22Rv1 (cell line): ENCODE measurements at regions not wholly inside any gene's neighbourhood (a gene's known extent, or its start where the extent isn't known, plus 50 kb on each side); places are given as distances from the start of the nearest gene placed in this dataset.

Experiments used
- H3K27ac ChIP-seq: fragments of 450-650 bp; 2 replicates; pipeline ENCODE4 v1.5.1; 2017
- ZFX ChIP-seq: fragments of 450-650 bp; IDR thresholded peaks from 2 replicates; pipeline ENCODE4 v1.6.1; 2017; ENCODE audit warnings: antibody characterized with exemption, borderline replicate concordance
- TF ChIP-seq, protein P1 (sequence below): fragments of 450-650 bp; IDR thresholded peaks from 2 replicates; pipeline ENCODE4 v1.5.1; 2017; ENCODE audit warnings: mild to moderate bottlenecking

DNA sequence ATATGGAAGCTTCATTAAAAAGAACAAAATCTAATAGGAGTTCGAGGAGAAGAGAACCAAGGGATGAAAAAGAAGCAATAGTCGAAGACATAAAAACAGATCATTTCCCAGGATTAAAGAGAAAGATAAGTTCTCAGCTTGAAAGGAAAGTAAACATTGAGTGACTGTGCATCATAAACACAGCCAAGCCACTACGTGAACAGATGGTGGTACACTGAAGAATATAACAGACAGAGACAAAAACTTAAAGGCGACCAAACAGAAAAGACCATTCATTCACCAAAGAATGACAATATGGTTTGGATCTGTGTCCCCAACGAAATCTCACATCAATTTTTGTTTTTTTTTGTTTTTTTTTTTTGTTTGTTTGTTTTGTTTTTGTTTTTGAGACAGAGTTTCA, 210.8 kb upstream of the LINGO1 start:
- TF ChIP-seq ZFX: no peak
- TF ChIP-seq, protein P1, sequence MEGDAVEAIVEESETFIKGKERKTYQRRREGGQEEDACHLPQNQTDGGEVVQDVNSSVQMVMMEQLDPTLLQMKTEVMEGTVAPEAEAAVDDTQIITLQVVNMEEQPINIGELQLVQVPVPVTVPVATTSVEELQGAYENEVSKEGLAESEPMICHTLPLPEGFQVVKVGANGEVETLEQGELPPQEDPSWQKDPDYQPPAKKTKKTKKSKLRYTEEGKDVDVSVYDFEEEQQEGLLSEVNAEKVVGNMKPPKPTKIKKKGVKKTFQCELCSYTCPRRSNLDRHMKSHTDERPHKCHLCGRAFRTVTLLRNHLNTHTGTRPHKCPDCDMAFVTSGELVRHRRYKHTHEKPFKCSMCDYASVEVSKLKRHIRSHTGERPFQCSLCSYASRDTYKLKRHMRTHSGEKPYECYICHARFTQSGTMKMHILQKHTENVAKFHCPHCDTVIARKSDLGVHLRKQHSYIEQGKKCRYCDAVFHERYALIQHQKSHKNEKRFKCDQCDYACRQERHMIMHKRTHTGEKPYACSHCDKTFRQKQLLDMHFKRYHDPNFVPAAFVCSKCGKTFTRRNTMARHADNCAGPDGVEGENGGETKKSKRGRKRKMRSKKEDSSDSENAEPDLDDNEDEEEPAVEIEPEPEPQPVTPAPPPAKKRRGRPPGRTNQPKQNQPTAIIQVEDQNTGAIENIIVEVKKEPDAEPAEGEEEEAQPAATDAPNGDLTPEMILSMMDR: no peak
- no peak overlapping the region for H3K27ac ChIP-seq

DNA sequence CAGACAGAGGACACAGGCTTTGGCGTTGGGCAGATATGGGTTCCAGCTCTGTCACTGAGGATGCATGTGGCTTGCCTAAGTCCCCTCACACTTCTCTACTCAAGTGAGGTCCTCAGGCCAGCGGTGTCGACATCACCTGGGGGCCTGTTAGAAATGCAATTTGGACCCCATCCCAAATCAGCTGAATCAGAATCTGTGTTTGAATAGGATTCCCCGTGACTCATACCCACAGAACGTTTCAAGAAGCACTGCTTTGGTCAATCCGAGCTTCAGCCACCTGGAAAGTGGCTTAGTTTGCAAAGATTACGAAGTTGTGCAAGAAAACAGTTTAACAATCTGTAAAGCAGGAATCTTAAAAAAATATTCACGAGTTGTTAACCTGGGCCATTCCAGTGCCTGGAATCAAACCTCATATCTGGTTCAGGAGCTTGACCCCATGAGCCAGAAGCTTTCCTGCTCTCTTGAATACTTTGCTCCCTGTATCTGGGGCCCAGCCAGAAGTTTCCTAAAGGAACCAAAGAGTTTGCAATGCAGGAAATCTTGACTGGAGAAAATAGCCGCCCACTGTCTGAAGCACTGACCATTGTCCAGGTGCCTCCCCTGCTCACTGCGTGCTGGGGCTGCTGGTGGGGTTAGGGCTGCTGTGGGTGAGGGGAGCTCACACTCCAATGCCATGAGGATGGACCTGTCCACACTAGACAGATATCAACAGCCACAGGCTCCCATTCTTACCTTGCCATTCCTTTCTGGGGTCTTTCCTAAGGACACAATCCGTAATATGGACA, 208.5 kb upstream of the LINGO1 start:
- TF ChIP-seq ZFX: no peak
- TF ChIP-seq, protein P1: no peak
- no peak overlapping the region for H3K27ac ChIP-seq

DNA sequence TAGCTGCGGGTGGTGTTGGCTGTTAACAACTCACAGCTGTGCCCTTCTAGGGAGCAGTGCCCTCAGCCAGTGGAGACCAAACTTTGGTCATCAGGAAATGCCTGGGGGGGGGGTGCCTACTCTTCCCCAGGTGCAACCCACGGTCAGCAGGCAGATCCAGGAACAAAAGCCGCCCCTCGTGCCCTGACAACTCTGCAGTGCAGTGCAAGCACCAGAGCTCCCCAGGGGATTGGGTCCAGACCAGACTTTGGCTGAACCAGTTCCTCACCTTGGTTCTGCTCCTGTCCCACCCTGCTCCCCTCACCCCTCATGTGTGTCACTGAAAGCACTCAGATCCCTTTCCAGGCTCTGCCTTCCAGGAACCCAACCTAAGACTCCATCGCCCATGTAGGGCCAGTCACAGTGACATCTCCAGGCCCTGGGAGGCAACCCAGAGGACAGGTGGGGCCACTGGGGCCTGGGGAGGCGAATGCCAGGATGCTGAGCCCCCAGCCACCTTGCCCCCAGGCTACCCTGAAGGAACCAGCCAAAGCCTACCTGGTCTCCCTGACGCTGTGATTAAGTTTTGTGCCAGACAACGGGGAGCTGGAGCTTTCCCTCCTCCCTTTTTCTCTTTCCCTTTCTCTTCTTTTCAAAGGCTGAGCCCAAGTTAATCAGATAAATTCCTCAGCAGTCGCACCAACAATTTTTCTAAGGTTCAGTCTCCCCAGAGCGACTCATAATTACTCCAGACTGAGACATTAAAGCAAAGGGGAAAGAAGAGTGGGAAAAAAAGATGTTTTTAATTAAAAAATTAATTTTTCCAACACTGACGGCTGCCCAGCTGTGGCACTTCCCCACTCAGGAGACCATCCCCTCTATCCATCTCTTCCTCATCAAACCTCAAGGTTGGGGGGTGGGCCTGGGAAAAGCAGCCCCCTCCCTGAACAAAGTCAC, 207.5 kb upstream of the LINGO1 start:
- H3K27ac ChIP-seq: no peak overlapping the region
- no peak for TF ChIP-seq ZFX

DNA sequence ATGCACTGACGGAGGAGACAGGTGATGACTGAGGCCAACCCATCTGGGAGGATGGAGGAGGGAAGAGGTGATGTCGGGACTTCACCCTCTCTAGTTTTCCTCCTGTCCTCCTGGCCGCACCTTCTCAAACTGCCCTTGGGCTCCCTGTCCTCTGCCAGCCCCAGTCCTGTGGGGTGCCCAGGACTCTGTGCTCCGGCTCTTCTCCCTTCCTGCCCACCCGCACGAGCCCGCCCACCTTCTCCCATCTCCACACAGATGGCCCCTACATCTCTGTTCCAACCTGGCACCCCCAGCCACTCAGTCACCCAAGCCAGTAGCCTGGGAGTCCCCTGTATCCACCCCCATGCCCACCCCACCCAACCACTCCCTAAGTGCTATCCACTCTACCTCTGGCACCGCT, 206.7 kb upstream of the LINGO1 start:
- TF ChIP-seq, protein P1: no peak
- TF ChIP-seq ZFX: no peak

DNA sequence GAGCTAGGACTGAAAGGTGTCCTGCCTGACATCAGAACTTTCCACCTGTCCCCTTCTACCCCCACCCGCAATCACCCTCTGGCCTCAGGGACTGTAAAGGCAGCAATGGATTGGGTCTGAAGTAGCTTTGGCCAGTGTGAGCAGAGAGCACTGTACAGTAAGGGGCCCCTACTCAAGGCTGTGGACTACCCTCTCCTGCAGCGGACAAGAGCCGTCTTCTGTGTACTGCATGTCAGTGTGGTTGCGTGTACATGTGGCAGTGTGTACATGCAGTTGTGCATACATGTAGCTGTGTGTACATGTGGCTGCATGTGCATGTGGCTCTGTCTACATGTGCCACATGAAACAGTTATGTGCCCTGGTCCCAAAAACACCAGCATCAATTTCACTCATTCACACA, 205.9 kb upstream of the LINGO1 start:
- no peak overlapping the region for H3K27ac ChIP-seq
- TF ChIP-seq ZFX: no peak
- TF ChIP-seq, protein P1: no peak

More for the DNA sequence above, 206.7 kb upstream of the LINGO1 start:
- H3K27ac ChIP-seq: no peak overlapping the region

DNA sequence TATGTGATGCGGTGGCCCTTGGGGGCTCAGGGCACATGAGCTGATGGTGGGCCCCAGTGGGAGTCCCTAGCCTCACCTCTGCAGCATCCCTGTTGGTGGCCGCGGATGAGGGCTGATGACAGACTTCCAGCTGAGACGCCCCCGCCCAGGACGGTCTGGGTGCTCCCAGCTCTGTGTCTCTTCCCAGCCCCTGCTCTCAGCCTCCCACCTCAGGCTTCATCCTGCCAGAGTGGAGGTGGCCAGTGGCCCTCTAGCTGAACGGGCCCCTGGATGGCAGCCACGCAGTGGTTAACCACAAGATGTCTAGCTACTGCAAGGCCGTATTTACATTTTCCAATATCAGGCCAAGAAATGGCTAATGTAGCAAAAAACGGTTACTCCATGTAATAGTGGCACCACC, 205.3 kb upstream of the LINGO1 start:
- H3K27ac ChIP-seq: no peak overlapping the region
- no peak for TF ChIP-seq ZFX
- TF ChIP-seq, protein P1: no peak

DNA sequence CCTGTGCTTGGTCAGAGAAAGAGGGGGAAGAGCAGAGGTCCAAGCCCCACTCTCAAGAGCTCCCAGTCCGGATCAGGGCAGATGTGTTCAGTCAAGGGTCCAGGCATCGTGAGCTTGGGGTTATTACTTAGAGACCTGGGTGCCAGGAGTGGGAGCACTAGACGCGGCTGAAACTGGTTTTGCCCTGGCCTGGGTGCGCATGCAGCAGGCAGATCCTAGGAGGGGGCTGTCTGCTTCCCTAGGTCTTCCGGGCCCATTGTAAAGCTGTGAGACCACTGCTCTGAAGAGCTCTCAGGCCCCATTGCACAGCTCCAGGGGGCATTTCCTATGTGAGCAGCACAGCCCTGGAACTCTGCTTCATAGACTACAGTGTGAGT, 204.9 kb upstream of the LINGO1 start:
- TF ChIP-seq, protein P1: no peak
- no peak for TF ChIP-seq ZFX

More for the DNA sequence above, 204.9 kb upstream of the LINGO1 start:
- H3K27ac ChIP-seq: no peak overlapping the region
